Endodermal cell (in vitro differentiated cells): ENCODE measurements at regions not wholly inside any gene's neighbourhood (a gene's known extent, or its start where the extent isn't known, plus 50 kb on each side); places are given as distances from the start of the nearest gene placed in this dataset.

Source experiments
- DNase-seq: peaks from one replicate; pipeline ENCODE4 v3.0.0-alpha.2; 2017
- H3K27ac ChIP-seq: 2 replicates; pipeline ENCODE4 v1.5.1; 2013; ENCODE audit warnings: mild to moderate bottlenecking, low read depth, low read length, moderate library complexity
- H3K27me3 ChIP-seq: 2 replicates; pipeline ENCODE4 v1.6.1; 2013; ENCODE audit warnings: mild to moderate bottlenecking, low read length, moderate library complexity; ENCODE audit not compliant: insufficient read depth, control insufficient read depth, poor library complexity, severe bottlenecking
- H3K36me3 ChIP-seq: 2 replicates; pipeline ENCODE4 v1.7.0; 2013; ENCODE audit warnings: mild to moderate bottlenecking, low read length, moderate library complexity; ENCODE audit not compliant: control insufficient read depth, insufficient read depth
- H3K4me1 ChIP-seq: one replicate; pipeline ENCODE4 v1.7.0; 2013; ENCODE audit warnings: low read length; ENCODE audit not compliant: control insufficient read depth, insufficient read depth
- H3K4me3 ChIP-seq: 2 replicates; pipeline ENCODE4 v1.5.1; 2013; ENCODE audit warnings: mild to moderate bottlenecking, low read length, moderate library complexity
- H3K9ac ChIP-seq: 2 replicates; pipeline ENCODE4 v1.6.1; 2013; ENCODE audit warnings: mild to moderate bottlenecking, low read length, moderate library complexity; ENCODE audit not compliant: poor library complexity, severe bottlenecking; ENCODE audit errors: extremely low read depth
- H3K9me3 ChIP-seq: 2 replicates; pipeline ENCODE4 v1.6.1; 2013; ENCODE audit warnings: mild to moderate bottlenecking, low read length, moderate library complexity; ENCODE audit not compliant: control insufficient read depth
- H3K27ac Mint-ChIP-seq: 2 replicates; pipeline ENCODE4 v1.8.0; 2020; ENCODE audit warnings: mixed read lengths
- H3K27me3 Mint-ChIP-seq: 2 replicates; pipeline ENCODE4 v1.8.0; 2021; ENCODE audit warnings: mild to moderate bottlenecking, mixed read lengths; ENCODE audit not compliant: insufficient read depth
- H3K36me3 Mint-ChIP-seq: 2 replicates; pipeline ENCODE4 v1.8.0; 2020; ENCODE audit warnings: low read depth, mixed read lengths
- H3K4me1 Mint-ChIP-seq: 2 replicates; pipeline ENCODE4 v1.8.0; 2020; ENCODE audit warnings: mixed read lengths
- H3K4me3 Mint-ChIP-seq: 2 replicates; pipeline ENCODE4 v1.8.0; 2020; ENCODE audit warnings: mild to moderate bottlenecking, moderate library complexity, mixed read lengths
- H3K9me3 Mint-ChIP-seq: 2 replicates; pipeline ENCODE4 v1.8.0; 2020; ENCODE audit warnings: mild to moderate bottlenecking, mixed read lengths
- CTCF ChIP-seq: fragments of 200-600 bp; sonication (generic); conservative IDR thresholded peaks from 2 replicates; pipeline ENCODE4 v1.5.0; 2021; ENCODE audit warnings: antibody characterized with exemption, mild to moderate bottlenecking
- WGBS, 2 experiments: methylation state at CpG; one replicate each; pipeline versions ENCODE4 v1.1.5 to v1.1.7; 2013; ENCODE audit warnings: missing lambda C conversion rate in 2 of 2, mixed read lengths in 1 of 2; ENCODE audit not compliant: insufficient coverage in 1 of 2, insufficient read length in 1 of 2; 5-methylcytosine and 5-hydroxymethylcytosine counted together

DNA sequence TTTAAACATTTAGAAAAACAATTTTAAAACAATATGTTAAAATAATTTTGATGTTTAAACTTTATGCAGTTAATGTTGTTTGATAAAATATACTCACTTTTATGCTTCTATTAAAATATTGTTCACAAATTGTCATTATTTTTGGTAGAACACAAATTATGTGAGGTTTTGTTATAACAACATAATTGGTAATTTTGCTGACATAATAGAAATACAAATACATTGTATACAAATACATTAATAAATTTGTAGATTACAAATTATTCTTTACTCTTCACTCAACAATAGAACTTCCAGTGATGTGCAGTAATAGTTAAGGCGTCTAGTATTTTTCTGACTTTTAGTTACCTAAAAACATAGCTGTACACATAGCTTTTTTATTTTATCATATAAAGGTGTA lies 1472.4 kb upstream of the ADGRL3 start:
- Histone ChIP-seq H3K9ac (no peak overlapping the region), H3K4me3 (no peak overlapping the region), H3K27ac (no peak overlapping the region), H3K4me1 (no peaks in the 10 kb centered on the region), H3K9me3 (no peaks in the 10 kb centered on the region), H3K27me3 (no peaks in the 10 kb centered on the region), H3K36me3 (no peaks in the 10 kb centered on the region)
- Mint-ChIP-seq H3K27ac (no peak overlapping the region), H3K9me3 (peaks cover 13% of the 10 kb centered on the region), H3K4me3 (no peak overlapping the region), H3K36me3 (no peaks in the 10 kb centered on the region), H3K4me1 (no peaks in the 10 kb centered on the region), H3K27me3 (no peaks in the 10 kb centered on the region)
- DNase-seq, result no peak
- WGBS, 2 experiments, result 86% methylated on average over 1 of the region's 1 CpG; no CpG with 5 or more reads in 1 of the 2 experiments
- TF ChIP-seq CTCF, result no peak

GRCh38 chr4:59728496-59728895 lies 1471.6 kb upstream of the ADGRL3 start:
- no peak overlapping the region for H3K4me3 Mint-ChIP-seq
- peaks cover 13% of the 10 kb centered on the region for H3K9me3 Mint-ChIP-seq
- Histone ChIP-seq H3K9me3 (no peaks in the 10 kb centered on the region), H3K4me1 (no peaks in the 10 kb centered on the region), H3K9ac (no peak overlapping the region), H3K27ac (no peak overlapping the region), H3K27me3 (no peaks in the 10 kb centered on the region), H3K4me3 (no peak overlapping the region), H3K36me3 (no peaks in the 10 kb centered on the region)
- WGBS, 2 experiments, result 86 to 100% methylated on average over 1 of the region's 1 CpG
- DNase-seq, result no peak
- H3K27me3 Mint-ChIP-seq, result no peaks in the 10 kb centered on the region
- no peaks in the 10 kb centered on the region for H3K4me1 Mint-ChIP-seq
- H3K27ac Mint-ChIP-seq, result no peak overlapping the region
- TF ChIP-seq CTCF, result no peak
- H3K36me3 Mint-ChIP-seq, result no peaks in the 10 kb centered on the region

DNA sequence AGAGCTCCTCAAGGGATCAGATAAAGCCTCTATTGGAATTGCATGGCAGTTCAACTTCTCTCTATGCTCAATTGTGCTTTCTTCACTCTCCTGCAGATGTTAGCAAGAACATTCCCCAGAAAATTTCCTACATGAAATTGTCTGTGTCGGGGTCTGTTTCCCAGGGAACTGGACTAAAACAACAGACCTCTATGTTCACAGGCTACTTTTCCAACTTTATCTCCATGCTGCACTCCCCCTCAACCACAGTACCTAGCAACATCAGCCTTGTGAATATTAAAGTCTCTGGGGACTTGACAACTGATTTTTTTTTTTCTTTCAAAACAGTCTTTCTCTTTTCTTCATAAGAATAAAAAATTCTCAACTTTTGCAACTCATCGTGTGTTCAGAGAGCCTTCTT lies 1470.8 kb upstream of the ADGRL3 start:
- Mint-ChIP-seq H3K27ac (no peak overlapping the region), H3K36me3 (no peaks in the 10 kb centered on the region), H3K4me1 (no peaks in the 10 kb centered on the region), H3K9me3 (peaks cover 9% of the 10 kb centered on the region), H3K4me3 (no peak overlapping the region), H3K27me3 (no peaks in the 10 kb centered on the region)
- H3K9me3 ChIP-seq, result no peaks in the 10 kb centered on the region
- 90 to 95% methylated on average over 2 of the region's 2 CpGs for WGBS, 2 experiments
- DNase-seq, result no peak
- H3K27me3 ChIP-seq, result no peaks in the 10 kb centered on the region
- H3K9ac ChIP-seq, result no peak overlapping the region
- no peak overlapping the region for H3K4me3 ChIP-seq
- H3K36me3 ChIP-seq, result no peaks in the 10 kb centered on the region
- TF ChIP-seq CTCF, result no peak
- H3K4me1 ChIP-seq, result no peaks in the 10 kb centered on the region
- H3K27ac ChIP-seq, result no peak overlapping the region
